Neural progenitor cell (in vitro differentiated cells): ENCODE measurements at regions not wholly inside any gene's neighbourhood (a gene's known extent, or its start where the extent isn't known, plus 50 kb on each side); places are given as distances from the start of the nearest gene placed in this dataset.

Experiments used
- EZH2 ChIP-seq: fragments of 200-600 bp; sonication (generic); IDR thresholded peaks from 2 replicates; pipeline ENCODE4 v1.6.1; 2017; ENCODE audit warnings: antibody characterized with exemption, mild to moderate bottlenecking, moderate library complexity
- EZH2phosphoT487 ChIP-seq: fragments of 200-600 bp; sonication (generic); IDR thresholded peaks from 2 replicates; pipeline ENCODE4 v1.6.1; 2017; ENCODE audit warnings: antibody characterized with exemption
- TF ChIP-seq, protein P1 (sequence below): fragments of 200-600 bp; sonication (generic); IDR thresholded peaks from 2 replicates; pipeline ENCODE4 v1.5.1; 2017; ENCODE audit warnings: antibody characterized with exemption, mild to moderate bottlenecking

DNA sequence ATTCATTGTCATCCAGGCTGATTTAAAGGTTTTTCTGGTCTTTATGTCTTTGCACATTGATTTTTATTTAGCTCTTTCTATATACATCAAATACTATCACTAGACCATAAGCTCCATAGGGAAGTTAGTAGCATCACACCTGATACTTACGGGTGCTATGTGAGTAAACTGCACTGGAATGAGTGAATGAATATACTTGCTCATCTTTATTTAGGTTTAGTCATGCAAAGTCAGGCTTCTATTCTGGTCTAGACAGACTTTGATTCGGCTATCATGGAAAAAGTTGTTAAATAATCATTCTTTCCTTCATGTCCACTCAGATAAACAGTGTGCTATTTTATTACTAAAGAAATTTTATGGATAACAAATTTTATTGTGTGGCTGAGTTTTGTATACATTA, 457.8 kb upstream of the PCDH7 start:
- TF ChIP-seq, protein P1, sequence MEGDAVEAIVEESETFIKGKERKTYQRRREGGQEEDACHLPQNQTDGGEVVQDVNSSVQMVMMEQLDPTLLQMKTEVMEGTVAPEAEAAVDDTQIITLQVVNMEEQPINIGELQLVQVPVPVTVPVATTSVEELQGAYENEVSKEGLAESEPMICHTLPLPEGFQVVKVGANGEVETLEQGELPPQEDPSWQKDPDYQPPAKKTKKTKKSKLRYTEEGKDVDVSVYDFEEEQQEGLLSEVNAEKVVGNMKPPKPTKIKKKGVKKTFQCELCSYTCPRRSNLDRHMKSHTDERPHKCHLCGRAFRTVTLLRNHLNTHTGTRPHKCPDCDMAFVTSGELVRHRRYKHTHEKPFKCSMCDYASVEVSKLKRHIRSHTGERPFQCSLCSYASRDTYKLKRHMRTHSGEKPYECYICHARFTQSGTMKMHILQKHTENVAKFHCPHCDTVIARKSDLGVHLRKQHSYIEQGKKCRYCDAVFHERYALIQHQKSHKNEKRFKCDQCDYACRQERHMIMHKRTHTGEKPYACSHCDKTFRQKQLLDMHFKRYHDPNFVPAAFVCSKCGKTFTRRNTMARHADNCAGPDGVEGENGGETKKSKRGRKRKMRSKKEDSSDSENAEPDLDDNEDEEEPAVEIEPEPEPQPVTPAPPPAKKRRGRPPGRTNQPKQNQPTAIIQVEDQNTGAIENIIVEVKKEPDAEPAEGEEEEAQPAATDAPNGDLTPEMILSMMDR: no peak
- TF ChIP-seq EZH2 (no peak), EZH2phosphoT487 (no peak)
